GM20000 (cell line): ENCODE measurements at regions not wholly inside any gene's neighbourhood (a gene's known extent, or its start where the extent isn't known, plus 50 kb on each side); places are given as distances from the start of the nearest gene placed in this dataset.

Experiments
- DNase-seq: peaks from one replicate; pipeline ENCODE4 v3.0.0; 2012; ENCODE audit warnings: low spot score
- CTCF ChIP-seq: IDR thresholded peaks from 2 replicates; pipeline ENCODE4 v1.5.1; 2012; ENCODE audit warnings: mild to moderate bottlenecking, control low read depth; ENCODE audit errors: extremely low read depth, missing control alignments

- no peak for TF ChIP-seq CTCF
- no peak for DNase-seq
These were observed 63.9 kb upstream of the TRIM2 start for GRCh38 chr4:153140294-153140693.

GRCh38 chr4:153141238-153141637 lies 63.0 kb upstream of the TRIM2 start:
- no peak for DNase-seq
- TF ChIP-seq CTCF = no peak

- peak; percentile 33 for TF ChIP-seq CTCF
- DNase-seq = peak; percentile 62
These were observed 61.4 kb upstream of the TRIM2 start for GRCh38 chr4:153142700-153143438.

- no peak for DNase-seq
- no peak for TF ChIP-seq CTCF
These were observed 60.5 kb upstream of the TRIM2 start for GRCh38 chr4:153143527-153144348.

GRCh38 chr4:153146031-153146430 lies 58.2 kb upstream of the TRIM2 start:
- DNase-seq = no peak
- TF ChIP-seq CTCF = no peak

- no peak for TF ChIP-seq CTCF
These were observed 57.3 kb upstream of the TRIM2 start for GRCh38 chr4:153146961-153147360.

GRCh38 chr4:153148791-153149190 lies 55.5 kb upstream of the TRIM2 start:
- DNase-seq = no peak
- TF ChIP-seq CTCF = no peak

More at GRCh38 chr4:153146961-153147360, 57.3 kb upstream of the TRIM2 start:
- no peak for DNase-seq
